ENCODE measurements at regions not wholly inside any gene's neighbourhood (a gene's known extent, or its start where the extent isn't known, plus 50 kb on each side); places are given as distances from the start of the nearest gene placed in this dataset.

DNA sequence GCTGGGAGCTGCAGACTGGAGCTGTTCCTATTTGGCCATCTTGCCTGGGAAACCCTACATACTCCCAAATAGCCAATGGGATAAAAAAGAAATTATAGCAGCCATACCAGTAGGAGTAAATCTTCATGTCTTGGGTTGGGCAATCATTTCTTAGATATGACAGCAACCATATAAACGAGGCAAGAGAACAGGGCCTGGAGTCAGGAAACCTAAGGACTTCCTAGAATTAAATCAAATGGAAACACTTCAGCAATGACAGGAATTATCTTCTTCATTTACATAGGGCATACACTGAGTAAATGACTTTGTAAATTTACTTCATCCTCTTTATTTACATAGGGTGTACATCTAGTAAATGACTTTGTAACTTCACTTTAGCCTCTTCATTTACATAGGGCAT is 286.6 kb upstream of the POGK start:
- Mint-ChIP-seq H3K9me3 (ENCODE audit: unreplicated experiment) (peaks cover 12% of the 10 kb centered on the region), H3K4me1 (ENCODE audit: low read depth, unreplicated experiment) (no peaks in the 10 kb centered on the region), H3K4me3 (ENCODE audit: unreplicated experiment) (no peak overlapping the region), H3K27me3 (ENCODE audit: low read depth, unreplicated experiment) (no peaks in the 10 kb centered on the region), H3K27ac (ENCODE audit: unreplicated experiment) (no peak overlapping the region), H3K36me3 (ENCODE audit: low read depth, unreplicated experiment) (no peaks in the 10 kb centered on the region)
- no peak for FAIRE-seq
- Histone ChIP-seq H3K36me3 (ENCODE audit: insufficient read depth, low read length) (no peaks in the 10 kb centered on the region), H3K27me3 (ENCODE audit: insufficient read depth, low read length) (no peaks in the 10 kb centered on the region), H3K4me2 (ENCODE audit: low read length) (no peak overlapping the region), H3K27ac (ENCODE audit: low read depth, low read length) (no peak overlapping the region), H3K79me2 (ENCODE audit: insufficient read depth, low read length) (no peaks in the 10 kb centered on the region), H3K4me3 (ENCODE audit: insufficient read depth, low read depth, low read length) (no peak overlapping the region), H3K9me3 (ENCODE audit: insufficient read depth, low read depth, low read length) (no peaks in the 10 kb centered on the region), H3K4me1 (ENCODE audit: insufficient read depth, low read length) (no peaks in the 10 kb centered on the region), H4K20me1 (ENCODE audit: insufficient read depth, low read length) (no peaks in the 10 kb centered on the region), H3K9ac (ENCODE audit: low read length) (no peak overlapping the region), H2AFZ (ENCODE audit: low read depth, low read length) (no peak overlapping the region)
- no peak for DNase-seq (ENCODE audit: low read depth)
- TF ChIP-seq EZH2 (IDR thresholded peaks at IDR 0.05; ENCODE audit: insufficient read depth, low read length) = no peak
- TF ChIP-seq, protein P1, sequence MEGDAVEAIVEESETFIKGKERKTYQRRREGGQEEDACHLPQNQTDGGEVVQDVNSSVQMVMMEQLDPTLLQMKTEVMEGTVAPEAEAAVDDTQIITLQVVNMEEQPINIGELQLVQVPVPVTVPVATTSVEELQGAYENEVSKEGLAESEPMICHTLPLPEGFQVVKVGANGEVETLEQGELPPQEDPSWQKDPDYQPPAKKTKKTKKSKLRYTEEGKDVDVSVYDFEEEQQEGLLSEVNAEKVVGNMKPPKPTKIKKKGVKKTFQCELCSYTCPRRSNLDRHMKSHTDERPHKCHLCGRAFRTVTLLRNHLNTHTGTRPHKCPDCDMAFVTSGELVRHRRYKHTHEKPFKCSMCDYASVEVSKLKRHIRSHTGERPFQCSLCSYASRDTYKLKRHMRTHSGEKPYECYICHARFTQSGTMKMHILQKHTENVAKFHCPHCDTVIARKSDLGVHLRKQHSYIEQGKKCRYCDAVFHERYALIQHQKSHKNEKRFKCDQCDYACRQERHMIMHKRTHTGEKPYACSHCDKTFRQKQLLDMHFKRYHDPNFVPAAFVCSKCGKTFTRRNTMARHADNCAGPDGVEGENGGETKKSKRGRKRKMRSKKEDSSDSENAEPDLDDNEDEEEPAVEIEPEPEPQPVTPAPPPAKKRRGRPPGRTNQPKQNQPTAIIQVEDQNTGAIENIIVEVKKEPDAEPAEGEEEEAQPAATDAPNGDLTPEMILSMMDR (IDR thresholded peaks at IDR 0.05; ENCODE audit: insufficient read depth, low read depth, low read length) = no peak

DNA sequence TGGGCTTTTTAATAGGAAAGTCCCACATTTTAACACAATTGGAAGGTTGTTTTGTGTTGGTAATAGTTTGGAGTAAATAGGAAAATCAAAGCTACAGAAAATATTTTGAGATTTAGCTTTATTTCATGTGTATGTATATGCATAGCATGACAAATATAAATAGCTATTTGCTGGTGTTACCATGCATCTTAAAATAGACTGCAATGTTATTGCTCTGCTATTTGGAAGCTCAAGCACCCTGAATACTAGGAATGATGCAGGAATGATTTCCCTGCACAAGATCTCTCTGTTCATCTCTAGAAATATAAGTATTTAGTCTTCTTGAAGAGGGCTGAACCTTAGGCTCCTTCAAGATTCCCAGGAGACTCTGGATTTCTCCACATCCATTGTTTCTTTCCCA is 268.3 kb upstream of the POGK start:
- Histone ChIP-seq H3K27ac (ENCODE audit: low read depth, low read length) (no peak overlapping the region), H3K4me2 (ENCODE audit: low read length) (no peak overlapping the region), H3K36me3 (ENCODE audit: insufficient read depth, low read length) (no peaks in the 10 kb centered on the region), H2AFZ (ENCODE audit: low read depth, low read length) (no peak overlapping the region), H3K79me2 (ENCODE audit: insufficient read depth, low read length) (no peaks in the 10 kb centered on the region), H3K27me3 (ENCODE audit: insufficient read depth, low read length) (no peaks in the 10 kb centered on the region), H3K4me3 (ENCODE audit: insufficient read depth, low read depth, low read length) (no peak overlapping the region), H3K4me1 (ENCODE audit: insufficient read depth, low read length) (no peaks in the 10 kb centered on the region), H4K20me1 (ENCODE audit: insufficient read depth, low read length) (no peaks in the 10 kb centered on the region), H3K9ac (ENCODE audit: low read length) (no peak overlapping the region), H3K9me3 (ENCODE audit: insufficient read depth, low read depth, low read length) (no peaks in the 10 kb centered on the region)
- H3K27ac Mint-ChIP-seq (ENCODE audit: unreplicated experiment) = no peak overlapping the region
- H3K27me3 Mint-ChIP-seq (ENCODE audit: low read depth, unreplicated experiment) = no peaks in the 10 kb centered on the region
- H3K4me3 Mint-ChIP-seq (ENCODE audit: unreplicated experiment) = no peak overlapping the region
- no peak for TF ChIP-seq EZH2 (IDR thresholded peaks at IDR 0.05; ENCODE audit: insufficient read depth, low read length)
- TF ChIP-seq, protein P1 (IDR thresholded peaks at IDR 0.05; ENCODE audit: insufficient read depth, low read depth, low read length) = no peak
- DNase-seq (ENCODE audit: low read depth) (no peak), FAIRE-seq (no peak)
- H3K4me1 Mint-ChIP-seq (ENCODE audit: low read depth, unreplicated experiment) = no peaks in the 10 kb centered on the region
- no peaks in the 10 kb centered on the region for H3K36me3 Mint-ChIP-seq (ENCODE audit: low read depth, unreplicated experiment)
- H3K9me3 Mint-ChIP-seq (ENCODE audit: unreplicated experiment) = peaks cover 6% of the 10 kb centered on the region

DNA sequence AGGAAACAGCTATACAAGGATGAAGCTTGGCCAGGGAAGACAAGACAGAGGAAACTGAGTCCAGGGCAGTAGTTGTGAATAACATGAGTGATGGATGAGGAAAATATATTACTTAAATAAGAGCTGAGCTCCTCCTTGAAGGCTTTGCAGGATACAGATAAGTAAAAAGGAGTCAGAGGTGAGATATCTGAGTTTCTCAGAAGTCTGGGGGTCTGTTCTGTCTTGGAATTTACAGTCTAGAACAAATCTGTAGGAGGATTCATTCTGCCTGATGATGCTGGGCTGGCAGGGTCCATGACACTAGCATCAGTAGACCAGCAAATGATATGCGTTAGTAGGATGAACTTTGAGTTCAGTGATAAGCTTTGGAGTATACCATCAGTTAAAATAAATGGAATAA is 266.1 kb upstream of the POGK start:
- no peak for DNase-seq (ENCODE audit: low read depth)
- no peak for TF ChIP-seq EZH2 (IDR thresholded peaks at IDR 0.05; ENCODE audit: insufficient read depth, low read length)
- TF ChIP-seq, protein P1 (IDR thresholded peaks at IDR 0.05; ENCODE audit: insufficient read depth, low read depth, low read length) = no peak
- Mint-ChIP-seq H3K27me3 (ENCODE audit: low read depth, unreplicated experiment) (no peaks in the 10 kb centered on the region), H3K4me3 (ENCODE audit: unreplicated experiment) (no peak overlapping the region), H3K27ac (ENCODE audit: unreplicated experiment) (no peak overlapping the region), H3K4me1 (ENCODE audit: low read depth, unreplicated experiment) (no peaks in the 10 kb centered on the region), H3K36me3 (ENCODE audit: low read depth, unreplicated experiment) (no peaks in the 10 kb centered on the region), H3K9me3 (ENCODE audit: unreplicated experiment) (no peaks in the 10 kb centered on the region)
- Histone ChIP-seq H3K9ac (ENCODE audit: low read length) (no peak overlapping the region), H3K4me3 (ENCODE audit: insufficient read depth, low read depth, low read length) (no peak overlapping the region), H3K36me3 (ENCODE audit: insufficient read depth, low read length) (no peaks in the 10 kb centered on the region), H3K4me2 (ENCODE audit: low read length) (no peak overlapping the region), H3K4me1 (ENCODE audit: insufficient read depth, low read length) (no peaks in the 10 kb centered on the region), H2AFZ (ENCODE audit: low read depth, low read length) (no peak overlapping the region), H3K27me3 (ENCODE audit: insufficient read depth, low read length) (no peaks in the 10 kb centered on the region), H3K9me3 (ENCODE audit: insufficient read depth, low read depth, low read length) (no peaks in the 10 kb centered on the region), H3K79me2 (ENCODE audit: insufficient read depth, low read length) (no peaks in the 10 kb centered on the region), H3K27ac (ENCODE audit: low read depth, low read length) (no peak overlapping the region), H4K20me1 (ENCODE audit: insufficient read depth, low read length) (no peaks in the 10 kb centered on the region)
- no peak for FAIRE-seq
